Tongue (tissue), 1 donor: ENCODE measurements at regions not wholly inside any gene's neighbourhood (a gene's known extent, or its start where the extent isn't known, plus 50 kb on each side); places are given as distances from the start of the nearest gene placed in this dataset.

ENCODE experiments used
- DNase-seq: peaks from one replicate; pipeline ENCODE4 v3.0.0-alpha.2; 2015

GRCh38 chr2:16216558-16216945 is 276.2 kb downstream of the MYCN start:
- DNase-seq = no peak

- peak; percentile 90 for DNase-seq
Measured at GRCh38 chr2:16215902-16216557, 275.7 kb downstream of the MYCN start.

- DNase-seq = no peak
Measured at GRCh38 chr2:16214861-16215260, 274.5 kb downstream of the MYCN start.

- DNase-seq = no peak
Measured at GRCh38 chr2:16214391-16214790, 274.0 kb downstream of the MYCN start.

GRCh38 chr2:16212321-16212720 is 272.0 kb downstream of the MYCN start:
- no peak for DNase-seq

- DNase-seq = no peak
Measured at GRCh38 chr2:16211341-16211740, 271.0 kb downstream of the MYCN start.

GRCh38 chr2:16210841-16211240 is 270.5 kb downstream of the MYCN start:
- DNase-seq = no peak

- DNase-seq = no peak
Measured at GRCh38 chr2:16209799-16210198, 269.4 kb downstream of the MYCN start.

- no peak for DNase-seq
Measured at GRCh38 chr2:16208921-16209320, 268.6 kb downstream of the MYCN start.

GRCh38 chr2:16208241-16208797 is 268.0 kb downstream of the MYCN start:
- DNase-seq = no peak

GRCh38 chr2:16207611-16208010 is 267.3 kb downstream of the MYCN start:
- no peak for DNase-seq

GRCh38 chr2:16207151-16207550 is 266.8 kb downstream of the MYCN start:
- DNase-seq = no peak

- DNase-seq = no peak
Measured at GRCh38 chr2:16206191-16206944, 266.0 kb downstream of the MYCN start.

GRCh38 chr2:16205631-16206030 is 265.3 kb downstream of the MYCN start:
- no peak for DNase-seq

GRCh38 chr2:16204886-16205620 is 264.7 kb downstream of the MYCN start:
- DNase-seq = peak; percentile 94

GRCh38 chr2:16204251-16204650 is 263.9 kb downstream of the MYCN start:
- DNase-seq = no peak

- DNase-seq = no peak
Measured at GRCh38 chr2:16203691-16204090, 263.3 kb downstream of the MYCN start.

GRCh38 chr2:16203069-16203468 is 262.7 kb downstream of the MYCN start:
- no peak for DNase-seq

GRCh38 chr2:16202266-16203020 is 262.1 kb downstream of the MYCN start:
- no peak for DNase-seq

- peak; percentile 80 for DNase-seq
Measured at GRCh38 chr2:16201848-16202247, 261.5 kb downstream of the MYCN start.

- DNase-seq = no peak
Measured at GRCh38 chr2:16200554-16201193, 260.3 kb downstream of the MYCN start.
